Smooth muscle cell (in vitro differentiated cells): ENCODE measurements at regions not wholly inside any gene's neighbourhood (a gene's known extent, or its start where the extent isn't known, plus 50 kb on each side); places are given as distances from the start of the nearest gene placed in this dataset.

Source experiments
- DNase-seq: peaks from one replicate; lab custom pipeline; 2025; ENCODE audit not compliant: unreplicated experiment; lab: John Stamatoyannopoulos, UW
- H2AFZ ChIP-seq: fragments of 200-600 bp; sonication (generic); 2 replicates; pipeline ENCODE4 v1.6.0; 2016; ENCODE audit warnings: antibody characterized with exemption, low read depth, mild to moderate bottlenecking
- H3F3A ChIP-seq: fragments of 200-600 bp; sonication (generic); 2 replicates; pipeline ENCODE4 v1.6.0; 2017; ENCODE audit warnings: antibody characterized with exemption, low read depth
- H3K27ac ChIP-seq: fragments of 200-600 bp; sonication (generic); 2 replicates; pipeline ENCODE4 v1.5.1; 2016; ENCODE audit warnings: low read depth, mild to moderate bottlenecking
- H3K27me3 ChIP-seq: fragments of 200-600 bp; sonication (generic); 2 replicates; pipeline ENCODE4 v1.6.1; 2016; ENCODE audit warnings: low read depth, mild to moderate bottlenecking
- H3K36me3 ChIP-seq: fragments of 200-600 bp; sonication (generic); 2 replicates; pipeline ENCODE4 v1.5.1; 2016; ENCODE audit warnings: low read depth
- H3K4me1 ChIP-seq: fragments of 200-600 bp; sonication (generic); 2 replicates; pipeline ENCODE4 v1.5.1; 2016; ENCODE audit warnings: low read depth
- H3K4me2 ChIP-seq: fragments of 200-600 bp; sonication (generic); 2 replicates; pipeline ENCODE4 v1.6.0; 2016; ENCODE audit warnings: mild to moderate bottlenecking
- H3K4me3 ChIP-seq: fragments of 200-600 bp; sonication (generic); 2 replicates; pipeline ENCODE4 v1.5.1; 2016; ENCODE audit warnings: mild to moderate bottlenecking
- H3K79me2 ChIP-seq: fragments of 200-600 bp; sonication (generic); 2 replicates; pipeline ENCODE4 v1.6.0; 2016; ENCODE audit warnings: low read depth, mild to moderate bottlenecking
- H3K9ac ChIP-seq: fragments of 200-600 bp; sonication (generic); 2 replicates; pipeline ENCODE4 v1.6.0; 2016; ENCODE audit warnings: low read depth
- H3K9me3 ChIP-seq: fragments of 200-600 bp; sonication (generic); replicated peaks from 2 replicates; pipeline ENCODE4 v1.5.1; 2016; ENCODE audit warnings: low read depth
- H4K20me1 ChIP-seq: fragments of 200-600 bp; sonication (generic); 2 replicates; pipeline ENCODE4 v1.6.0; 2016; ENCODE audit warnings: low read depth
- CTCF ChIP-seq: fragments of 200-600 bp; sonication (generic); IDR thresholded peaks from 2 replicates; pipeline ENCODE4 v1.5.1; 2017; ENCODE audit warnings: borderline replicate concordance, mild to moderate bottlenecking, antibody characterized with exemption; ENCODE audit not compliant: insufficient read depth, poor library complexity, severe bottlenecking
- WGBS: methylation state at CpG from one replicate; pipeline ENCODE4 v1.1.7; 2016; ENCODE audit warnings: low lambda C conversion rate; 5-methylcytosine and 5-hydroxymethylcytosine counted together

- H3K9me3 ChIP-seq = no peaks in the 10 kb centered on the region
- H3K4me1 ChIP-seq = no peaks in the 10 kb centered on the region
- H3K9ac ChIP-seq = no peak overlapping the region
- H3K79me2 ChIP-seq = no peaks in the 10 kb centered on the region
- H3K27me3 ChIP-seq = no peaks in the 10 kb centered on the region
- H3K4me3 ChIP-seq = no peak overlapping the region
- DNase-seq = no peak
- H3K4me2 ChIP-seq = no peak overlapping the region
- no peaks in the 10 kb centered on the region for H3F3A ChIP-seq
- H2AFZ ChIP-seq = no peak overlapping the region
- no peak for TF ChIP-seq CTCF
- no peaks in the 10 kb centered on the region for H4K20me1 ChIP-seq
- no peak overlapping the region for H3K27ac ChIP-seq
- WGBS = 83% methylated on average over 3 of the region's 3 CpGs
- H3K36me3 ChIP-seq = no peaks in the 10 kb centered on the region
Measured at GRCh38 chr4:131084997-131085396, 1989.0 kb downstream of the C4orf33 start.

- no peaks in the 10 kb centered on the region for H3K27me3 ChIP-seq
- H2AFZ ChIP-seq = no peak overlapping the region
- DNase-seq = no peak
- no peaks in the 10 kb centered on the region for H3K79me2 ChIP-seq
- H3K4me2 ChIP-seq = no peak overlapping the region
- H3K9me3 ChIP-seq = no peaks in the 10 kb centered on the region
- H3K36me3 ChIP-seq = no peaks in the 10 kb centered on the region
- peak; percentile 76 for TF ChIP-seq CTCF
- H3K4me1 ChIP-seq = no peaks in the 10 kb centered on the region
- no peaks in the 10 kb centered on the region for H3F3A ChIP-seq
- H3K9ac ChIP-seq = no peak overlapping the region
- H3K4me3 ChIP-seq = no peak overlapping the region
- H3K27ac ChIP-seq = no peak overlapping the region
- H4K20me1 ChIP-seq = no peaks in the 10 kb centered on the region
Measured at GRCh38 chr4:131091896-131092295, 1995.9 kb downstream of the C4orf33 start.

GRCh38 chr4:131093303-131093702, 1997.4 kb downstream of the C4orf33 start:
- Histone ChIP-seq H2AFZ (no peak overlapping the region), H3K4me2 (no peak overlapping the region), H3K9ac (no peak overlapping the region), H3K4me3 (no peak overlapping the region), H3K4me1 (no peaks in the 10 kb centered on the region), H4K20me1 (no peaks in the 10 kb centered on the region), H3K79me2 (no peaks in the 10 kb centered on the region), H3K27ac (no peak overlapping the region), H3K27me3 (no peaks in the 10 kb centered on the region), H3F3A (no peaks in the 10 kb centered on the region), H3K9me3 (no peaks in the 10 kb centered on the region), H3K36me3 (no peaks in the 10 kb centered on the region)
- no peak for TF ChIP-seq CTCF
- no peak for DNase-seq
- WGBS = 80% methylated on average over 2 of the region's 2 CpGs

- Histone ChIP-seq H3F3A (no peaks in the 10 kb centered on the region), H4K20me1 (no peaks in the 10 kb centered on the region), H3K4me1 (no peaks in the 10 kb centered on the region), H3K4me2 (no peak overlapping the region), H3K27me3 (no peaks in the 10 kb centered on the region), H3K79me2 (no peaks in the 10 kb centered on the region), H3K9ac (no peak overlapping the region), H3K36me3 (no peaks in the 10 kb centered on the region), H2AFZ (no peak overlapping the region), H3K27ac (no peak overlapping the region), H3K9me3 (no peaks in the 10 kb centered on the region), H3K4me3 (no peak overlapping the region)
- WGBS = 90% methylated on average over 5 of the region's 5 CpGs
- no peak for DNase-seq
- TF ChIP-seq CTCF = no peak
Measured at GRCh38 chr4:131098976-131099375, 2003.0 kb downstream of the C4orf33 start.
